ENCODE measurements at regions not wholly inside any gene's neighbourhood (a gene's known extent, or its start where the extent isn't known, plus 50 kb on each side); places are given as distances from the start of the nearest gene placed in this dataset.
"Not testable (repeated sequence)": the region's sequence is repeated elsewhere in the genome, so short reads cannot be mapped to it uniquely, and the experiment has no call there.

DNA sequence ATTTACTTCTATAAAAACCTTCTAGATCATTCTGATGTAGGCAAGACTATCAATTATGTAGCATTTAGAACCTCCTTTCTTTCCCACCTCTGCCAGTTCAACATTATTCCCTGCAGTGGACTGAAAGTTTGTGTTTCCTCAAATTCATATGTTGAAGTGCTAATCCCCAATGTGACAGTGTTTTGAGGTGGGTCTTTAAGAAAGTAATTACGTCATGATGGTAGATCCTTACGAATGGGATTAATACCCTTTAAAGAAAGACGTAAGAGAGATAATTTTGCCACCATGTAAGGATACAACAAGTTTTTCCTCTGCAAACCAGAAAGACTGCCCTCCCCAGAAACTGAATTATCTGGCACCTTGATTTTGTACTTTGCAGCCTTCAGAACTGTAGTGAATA is 1489.7 kb upstream of the SEL1L start:
- no peak for DNase-seq

DNA sequence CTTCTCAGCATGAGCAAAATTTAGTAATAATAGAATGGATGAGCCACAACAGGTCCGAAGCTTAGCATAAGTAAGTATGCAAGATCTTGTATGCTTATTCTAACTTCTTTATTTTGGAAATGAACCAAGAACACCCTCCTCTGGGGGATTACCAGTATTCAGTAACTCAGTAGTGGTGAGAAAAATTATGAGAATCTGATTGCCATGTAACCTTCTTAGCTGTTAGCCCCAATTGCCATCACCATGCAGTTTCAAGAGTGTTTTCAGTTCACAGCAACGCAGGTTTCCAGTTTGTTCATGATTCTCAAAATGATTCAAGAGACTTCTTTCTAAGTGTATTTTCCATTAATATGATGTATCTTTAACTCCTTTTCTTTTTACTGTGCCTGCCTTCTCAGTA is 1507.6 kb upstream of the SEL1L start:
- DNase-seq: no peak

DNA sequence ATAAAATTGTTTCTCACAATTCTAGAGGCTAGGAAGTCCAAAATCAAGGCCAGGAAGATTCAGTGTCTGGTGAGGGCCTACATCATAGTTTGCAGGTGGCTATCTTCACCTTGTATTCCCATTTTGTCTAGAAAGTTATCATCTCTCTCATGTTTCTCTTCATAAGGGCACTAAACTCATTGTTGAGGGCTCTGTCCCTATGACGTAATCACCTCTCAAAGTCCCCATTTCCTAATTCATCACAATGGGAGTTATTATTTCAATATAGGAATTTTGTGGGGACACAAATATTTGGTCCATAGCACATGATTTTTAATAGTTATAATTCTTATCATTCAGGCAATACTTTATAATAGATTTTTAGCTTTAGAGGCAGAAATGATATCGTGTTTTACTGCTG is 1509.2 kb upstream of the SEL1L start:
- DNase-seq: no peak

DNA sequence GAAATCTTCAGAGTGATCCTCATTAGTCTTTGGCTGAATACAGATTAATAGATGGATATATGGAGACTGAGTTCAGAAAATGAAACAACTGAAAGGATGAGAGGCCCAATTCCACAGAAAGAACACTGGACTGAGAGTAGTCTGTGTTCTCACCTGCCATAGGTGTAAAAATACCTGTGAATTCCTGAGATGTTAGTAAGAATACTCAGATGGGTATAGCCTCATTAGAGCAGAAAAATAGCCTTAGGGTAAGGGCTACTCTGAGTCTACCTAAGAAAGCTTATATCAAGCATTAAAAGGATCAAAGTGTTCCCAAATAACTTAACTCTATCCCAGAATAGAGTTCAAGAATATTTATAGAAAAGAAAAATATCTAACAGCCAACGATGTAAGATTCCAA is 1510.3 kb upstream of the SEL1L start:
- no peak for DNase-seq

DNA sequence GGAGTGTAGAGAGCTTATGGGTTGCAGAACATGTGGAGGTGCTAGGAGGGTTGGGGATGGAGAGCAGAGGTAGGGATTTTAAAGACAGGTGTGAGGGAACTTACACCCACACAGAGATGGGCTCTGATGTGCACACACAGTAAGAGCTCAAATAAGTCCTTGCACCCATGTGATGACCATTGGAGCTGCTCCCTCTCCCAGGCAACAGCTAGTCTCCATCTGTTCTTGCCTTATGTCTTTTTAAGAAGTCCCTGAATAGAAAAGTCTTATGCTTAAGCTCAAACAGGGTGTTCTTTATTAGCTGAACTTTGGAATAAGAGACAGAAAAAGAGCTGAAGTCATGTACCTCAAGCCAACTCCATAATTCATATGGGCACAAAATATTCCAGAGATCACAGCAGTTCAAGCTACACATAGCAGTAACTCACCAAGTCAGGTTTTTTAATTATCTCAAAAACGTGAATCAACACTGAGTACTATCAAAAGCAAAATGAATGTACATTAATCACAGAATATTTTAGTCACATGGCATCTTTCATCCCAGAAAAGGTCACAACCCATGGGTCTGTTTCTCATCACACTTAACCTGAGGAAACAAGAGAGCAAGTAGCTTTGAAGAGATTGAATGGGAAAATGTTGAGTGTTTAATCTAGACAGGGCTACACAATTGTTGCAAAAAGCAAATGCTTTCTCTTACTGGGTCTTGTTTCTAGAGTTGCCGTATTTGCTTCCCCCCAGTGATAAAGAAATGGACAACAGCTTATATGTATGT is 1513.6 kb upstream of the SEL1L start:
- no peak for DNase-seq

DNA sequence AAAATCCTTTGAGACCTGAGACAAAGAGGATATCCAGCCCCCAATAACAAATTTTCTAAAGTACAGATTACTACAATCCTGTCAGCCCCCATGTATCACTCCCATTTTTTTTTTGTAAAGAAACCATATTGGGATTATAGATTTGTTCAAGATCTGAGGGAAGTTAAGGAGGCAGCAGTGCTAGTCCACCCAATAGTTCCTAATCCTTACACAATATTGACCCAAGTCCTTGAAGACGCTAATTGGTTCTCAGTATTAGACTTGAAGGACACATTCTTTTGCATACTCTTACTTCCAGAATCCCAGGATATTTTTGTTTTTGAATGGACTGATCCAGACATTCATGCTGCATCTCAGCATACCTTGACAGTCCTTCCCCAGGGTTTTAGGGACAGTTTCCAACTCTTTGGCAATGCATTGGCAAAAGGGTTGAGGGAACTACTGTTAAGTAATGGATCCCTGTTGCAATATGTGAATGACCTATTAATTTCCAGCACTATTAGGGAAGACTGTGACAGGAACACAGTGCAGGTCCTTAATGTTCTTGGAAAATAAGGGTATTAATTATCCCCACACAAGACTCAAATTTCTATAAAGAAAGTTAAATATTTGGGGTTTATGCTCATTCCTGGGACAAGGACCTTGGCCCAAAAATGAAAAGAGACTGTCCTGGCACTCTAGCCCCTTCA is 1519.5 kb upstream of the SEL1L start:
- DNase-seq: no peak

DNA sequence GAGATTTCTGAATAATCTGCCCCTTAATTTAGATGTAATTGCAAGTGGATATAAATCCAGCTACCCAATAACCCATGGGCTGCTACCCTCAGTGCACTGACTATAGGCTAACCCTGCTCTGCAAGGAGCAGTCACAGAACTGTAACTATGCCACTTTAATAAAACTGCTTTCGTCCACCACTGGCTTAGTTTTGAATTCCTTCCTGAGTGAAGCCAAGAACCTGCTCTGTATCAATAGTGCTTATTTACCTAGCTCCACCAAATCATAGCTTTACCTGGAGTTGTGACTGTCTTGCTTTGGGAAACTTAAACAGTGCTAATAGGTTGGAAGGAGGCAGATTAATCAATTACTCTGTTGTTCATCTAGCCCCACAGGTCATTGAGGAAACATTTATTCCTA is 1524.4 kb upstream of the SEL1L start:
- DNase-seq: no peak

DNA sequence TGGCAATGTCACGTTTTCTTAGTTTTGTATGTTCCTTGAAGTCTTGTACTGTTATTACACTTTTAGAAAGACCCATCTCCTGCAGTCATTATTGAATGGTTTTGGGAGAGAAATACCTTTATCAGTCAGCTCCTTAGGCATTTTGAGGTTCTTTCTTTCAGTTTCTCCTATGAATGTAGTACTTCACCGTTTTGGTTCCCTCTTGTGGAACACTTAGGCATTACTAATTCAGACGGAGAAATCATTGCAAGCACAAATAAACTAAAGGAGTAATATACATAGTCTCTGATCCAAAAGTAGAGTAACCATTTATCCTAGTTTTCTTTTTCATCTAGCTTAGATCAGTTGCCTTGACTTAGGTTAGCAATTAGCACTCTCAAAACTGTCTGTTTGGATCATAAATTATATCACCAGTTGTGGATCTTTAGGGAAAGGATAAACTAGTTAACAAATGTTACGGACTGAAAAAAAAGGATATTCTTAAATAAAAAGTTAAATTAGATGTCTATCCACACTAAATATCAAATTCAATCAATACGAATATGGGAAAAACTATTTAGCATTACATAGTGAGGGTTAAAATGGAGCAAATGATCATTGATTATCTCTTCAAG is 1538.3 kb upstream of the SEL1L start:
- DNase-seq: no peak

DNA sequence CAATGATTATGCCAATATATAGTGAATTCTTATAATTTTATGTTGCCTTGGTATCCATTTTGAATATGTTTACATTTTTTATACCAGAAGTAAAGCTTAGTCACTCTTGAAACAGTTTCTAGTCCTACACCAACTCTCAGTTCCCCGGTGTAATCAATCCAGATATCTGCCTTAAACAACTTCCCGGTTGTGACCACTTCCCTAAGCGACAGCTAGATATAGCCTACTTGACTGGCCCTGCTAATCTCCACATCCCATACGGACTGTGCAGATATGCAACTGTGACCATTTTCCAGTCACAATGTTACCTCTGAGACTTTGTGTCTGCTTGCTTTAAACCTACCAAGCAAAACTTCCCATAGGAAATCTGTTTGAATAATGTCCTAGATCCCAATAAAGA is 1551.5 kb upstream of the SEL1L start:
- no peak for DNase-seq

DNA sequence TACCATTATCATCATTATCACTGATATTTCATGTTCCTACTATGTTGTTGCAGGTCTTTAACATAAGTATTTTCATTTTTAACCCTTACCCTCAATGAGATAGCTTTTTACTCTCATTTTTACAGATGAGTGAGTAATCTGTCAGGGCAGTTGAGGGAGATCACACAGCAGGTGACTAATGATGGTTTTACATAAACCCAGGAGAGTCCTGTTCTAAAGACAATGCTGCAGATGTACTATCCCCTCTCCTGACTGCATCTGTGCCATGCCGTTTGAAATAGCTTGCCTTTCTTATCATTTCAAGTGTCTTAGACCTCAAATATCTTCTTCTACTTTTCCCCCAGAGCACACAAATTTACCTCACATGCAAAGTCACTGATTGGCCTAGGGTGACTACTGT is 1552.1 kb upstream of the SEL1L start:
- no peak for DNase-seq

DNA sequence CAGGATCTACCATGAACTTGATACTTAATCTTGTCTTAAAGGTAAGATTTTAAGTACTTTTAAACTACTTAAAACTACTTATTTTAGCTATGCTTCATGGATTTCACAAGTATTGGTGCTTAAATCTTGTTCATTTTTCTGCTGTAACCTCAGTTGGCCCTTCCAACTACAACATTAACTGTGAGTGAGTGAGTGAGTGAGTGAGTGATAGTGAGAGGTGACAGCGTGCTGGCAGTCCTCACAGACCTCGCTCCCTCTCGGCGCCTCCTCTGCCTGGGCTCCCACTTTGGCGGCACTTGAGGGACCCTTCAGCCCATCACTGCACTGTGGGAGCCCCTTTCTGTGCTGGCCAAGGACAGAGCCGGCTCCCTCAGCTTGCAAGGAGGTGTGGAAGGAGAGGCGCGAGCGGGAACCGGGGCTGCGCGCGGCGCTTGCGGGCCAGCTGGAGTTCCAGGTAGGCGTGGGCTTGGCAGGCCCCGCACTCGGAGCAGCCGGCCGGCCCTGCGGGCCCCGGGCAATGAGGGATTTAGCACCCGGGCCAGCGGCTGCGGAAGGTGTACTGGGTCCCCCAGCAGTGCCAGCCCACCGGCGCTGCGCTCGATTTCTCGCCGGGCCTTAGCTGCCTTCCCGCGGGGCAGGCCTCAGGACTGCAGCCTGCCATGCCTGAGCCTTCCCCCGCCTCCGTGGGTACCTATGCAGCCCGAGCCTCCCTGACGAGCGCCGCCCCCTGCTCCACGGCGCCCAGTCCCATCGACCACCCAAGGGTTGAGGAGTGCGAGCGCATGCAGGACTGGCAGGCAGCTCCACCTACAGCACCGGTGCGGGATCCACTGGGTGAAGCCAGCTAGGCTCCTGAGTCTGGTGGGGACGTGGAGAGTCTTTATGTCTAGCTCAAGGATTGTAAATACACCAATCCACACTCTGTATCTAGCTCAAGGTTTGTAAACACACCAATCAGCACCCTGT is 1558.6 kb upstream of the SEL1L start:
- DNase-seq: not testable (repeated sequence)

DNA sequence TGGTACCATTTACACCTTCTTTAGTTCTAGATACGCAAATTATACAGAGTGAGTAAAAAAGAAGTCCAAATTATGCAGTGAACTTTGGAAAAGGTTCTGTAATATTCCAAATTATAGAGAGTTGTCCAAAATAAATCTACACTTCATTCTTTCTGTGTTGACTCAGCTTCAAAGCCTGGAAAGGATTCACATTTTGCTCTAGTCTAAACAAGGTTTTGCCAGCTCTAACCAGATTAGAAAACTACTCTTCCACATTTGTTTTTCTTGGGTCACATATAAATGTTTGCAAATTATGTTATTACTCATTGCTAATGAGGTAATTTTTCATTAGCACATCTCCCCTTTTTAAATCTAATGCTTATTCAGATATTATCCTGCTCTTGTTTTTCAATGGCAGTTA is 1562.4 kb upstream of the SEL1L start:
- no peak for DNase-seq

DNA sequence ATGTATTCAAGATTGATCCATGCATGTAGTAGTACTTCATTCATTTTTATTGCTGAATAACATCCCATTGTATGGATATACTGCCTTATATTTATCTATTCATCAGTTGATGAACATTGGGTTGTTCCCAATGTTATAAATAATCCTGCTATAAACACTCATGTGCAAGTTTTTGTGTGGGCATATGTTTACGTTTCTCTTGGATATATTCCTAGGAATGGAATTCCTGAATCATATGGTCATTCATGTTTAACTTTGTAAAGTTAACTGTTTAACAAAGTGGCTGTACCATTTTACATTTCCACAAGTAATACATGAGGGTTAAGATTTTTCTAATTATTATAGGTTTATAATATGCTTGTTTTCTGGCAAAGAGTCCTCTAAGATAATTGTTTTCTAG is 1568.2 kb upstream of the SEL1L start:
- DNase-seq: no peak

DNA sequence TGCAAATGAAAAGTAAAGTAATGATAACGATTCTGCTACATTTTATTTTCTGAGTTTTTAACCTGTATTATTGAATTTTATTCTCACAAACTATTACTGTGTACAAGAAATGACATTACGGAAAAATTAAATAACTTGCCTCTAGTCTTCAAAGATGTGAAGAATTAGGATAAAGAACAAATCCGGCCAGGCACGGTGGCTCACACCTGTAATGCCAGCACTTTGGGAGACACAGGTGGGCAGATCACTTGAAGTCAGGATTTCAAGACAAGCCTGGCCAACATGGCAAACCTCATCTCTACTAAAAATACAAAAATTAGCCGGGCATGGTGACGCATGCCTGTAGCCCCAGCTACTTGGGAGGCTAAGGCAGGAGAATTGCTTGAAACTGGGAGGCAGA is 1584.4 kb upstream of the SEL1L start:
- DNase-seq: no peak

DNA sequence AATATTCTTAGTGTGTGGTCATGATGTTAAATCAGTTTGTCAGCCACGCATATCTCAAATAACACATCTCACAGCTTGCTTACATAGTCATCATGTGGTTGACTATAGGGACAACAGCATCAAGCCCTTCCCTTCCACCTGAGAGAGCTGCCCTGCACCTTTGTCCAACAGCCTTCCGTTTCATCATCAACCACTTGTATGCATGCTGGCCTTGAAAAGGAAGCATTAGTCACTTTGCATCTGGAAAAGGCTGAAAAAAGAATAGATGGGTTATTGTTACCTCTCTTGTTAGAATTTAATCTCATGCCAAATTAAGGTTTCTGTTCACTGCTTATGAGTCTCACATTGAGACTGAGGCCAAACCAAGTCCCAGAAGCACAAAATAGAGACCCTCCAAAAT is 1586.5 kb upstream of the SEL1L start:
- no peak for DNase-seq

DNA sequence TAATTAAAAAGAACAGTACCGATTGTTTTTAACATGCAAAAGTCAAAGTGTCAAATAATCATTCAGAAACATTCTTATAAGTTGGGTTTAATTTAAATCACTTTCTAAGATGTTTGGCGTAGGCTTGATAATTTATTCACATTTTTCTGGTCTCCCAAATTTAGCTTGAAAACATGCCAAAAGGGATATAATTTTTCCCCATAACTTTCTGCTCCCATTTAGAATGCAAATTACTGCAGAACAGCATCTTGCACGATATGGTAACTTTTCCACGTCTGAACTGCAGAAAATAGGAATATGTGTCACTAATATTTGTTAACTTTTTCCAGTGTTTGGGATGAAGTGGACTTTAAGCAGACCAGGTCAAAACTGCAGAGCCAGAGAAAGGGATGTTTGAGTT is 1592.4 kb upstream of the SEL1L start:
- DNase-seq: no peak

DNA sequence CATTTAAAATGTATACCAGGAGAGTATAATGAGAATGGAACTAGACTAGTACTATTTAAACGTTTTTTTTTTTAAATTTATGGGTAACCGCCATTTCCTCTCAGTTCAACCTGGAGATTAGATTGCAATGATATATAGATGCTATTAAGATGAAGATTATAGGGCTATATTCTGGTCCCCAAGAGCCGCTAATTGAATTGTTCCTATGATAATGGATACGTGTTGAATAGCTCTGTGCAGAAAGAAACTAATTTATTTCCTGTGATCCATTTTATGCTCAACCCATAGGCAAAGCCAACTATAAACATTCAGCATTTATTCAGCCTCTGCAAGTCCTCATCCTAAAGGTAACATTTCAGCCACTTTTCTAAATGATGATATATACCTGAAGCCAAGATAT is 1595.1 kb upstream of the SEL1L start:
- no peak for DNase-seq

DNA sequence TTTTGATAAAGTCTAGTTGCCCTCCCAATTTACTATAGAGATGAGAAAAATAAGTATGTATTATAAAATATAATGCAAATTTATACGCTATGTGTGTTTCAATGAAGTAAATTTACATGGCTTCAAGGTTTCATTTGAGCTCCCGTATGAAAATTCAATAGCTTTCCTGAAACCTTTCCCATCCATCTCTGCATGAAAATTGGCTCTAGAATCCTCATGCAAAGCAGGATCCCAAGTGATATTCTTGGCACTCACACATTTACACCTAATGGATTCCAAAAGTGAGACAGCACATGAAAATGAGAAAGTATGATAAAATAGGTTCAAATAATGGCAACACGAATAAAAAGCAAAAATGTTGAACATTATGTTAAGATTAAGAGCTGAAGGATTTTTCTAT is 1595.8 kb upstream of the SEL1L start:
- DNase-seq: no peak

DNA sequence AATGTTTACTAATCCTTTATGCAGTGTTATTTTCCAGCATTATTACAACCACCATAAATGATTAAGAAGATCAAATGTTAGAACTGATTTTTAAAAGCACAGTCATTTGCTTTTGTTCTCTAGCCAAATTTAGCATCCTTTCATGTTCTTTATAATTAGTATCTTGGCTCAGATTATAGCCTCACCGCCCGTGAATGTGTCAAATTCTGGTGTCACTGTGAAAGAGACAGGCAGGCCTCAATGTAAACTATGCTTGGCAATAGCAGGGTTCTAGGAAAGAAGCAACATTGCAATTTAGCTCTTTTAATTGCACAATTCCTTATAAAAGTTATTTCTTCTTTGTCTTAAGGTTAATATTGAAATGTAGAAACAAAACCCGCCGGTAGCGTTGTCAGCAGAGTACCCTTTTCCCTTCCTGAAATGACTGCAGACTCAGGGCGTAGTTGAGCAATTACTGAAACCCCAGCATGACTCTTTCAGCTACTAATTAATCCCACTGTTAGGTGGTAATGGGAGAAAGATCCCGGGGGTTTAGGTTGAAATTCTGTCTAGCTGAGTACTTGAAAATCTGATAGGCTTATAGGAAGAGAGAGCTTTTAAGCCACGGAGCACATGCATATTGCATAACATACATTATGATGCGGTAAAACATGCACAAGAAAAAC is 1600.5 kb upstream of the SEL1L start:
- no peak for DNase-seq

DNA sequence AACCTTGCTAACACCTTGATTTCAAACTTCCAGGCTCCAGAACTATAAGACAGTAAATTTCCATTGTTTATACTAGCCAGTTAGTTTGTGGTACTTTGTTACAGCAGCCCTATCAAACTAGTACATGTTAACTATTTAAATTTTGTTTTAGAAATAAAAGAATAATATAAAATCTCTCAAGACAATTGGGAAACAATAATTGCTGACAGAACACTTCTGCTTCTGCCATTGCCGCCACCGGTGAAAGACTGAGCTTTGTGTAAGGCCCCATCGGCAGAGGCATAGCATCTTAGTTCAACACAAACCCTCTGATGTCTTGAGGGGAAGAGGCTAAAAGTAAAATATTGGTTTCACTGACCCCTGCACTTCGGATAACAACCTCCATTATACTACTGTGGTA is 1607.1 kb upstream of the SEL1L start:
- DNase-seq: no peak

DNA sequence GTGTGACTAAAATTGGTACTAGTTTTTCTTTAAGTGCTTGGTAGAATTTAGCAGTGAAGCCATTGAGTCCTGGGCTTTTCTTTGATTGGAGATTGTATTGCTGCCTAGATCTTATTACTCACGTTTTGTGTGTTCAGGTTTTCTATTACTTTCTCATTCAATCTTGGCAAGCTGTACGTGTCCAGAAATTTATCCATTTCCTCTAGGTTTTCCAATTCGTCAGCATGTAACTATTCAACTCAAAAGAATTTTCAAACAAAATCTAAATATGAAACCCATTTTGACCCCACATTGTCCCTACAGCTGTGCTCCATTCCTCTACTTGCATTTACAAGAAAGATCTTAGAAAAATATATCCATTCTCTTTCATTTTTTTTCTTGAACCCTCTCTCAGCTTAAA is 1613.4 kb upstream of the SEL1L start:
- DNase-seq: no peak

DNA sequence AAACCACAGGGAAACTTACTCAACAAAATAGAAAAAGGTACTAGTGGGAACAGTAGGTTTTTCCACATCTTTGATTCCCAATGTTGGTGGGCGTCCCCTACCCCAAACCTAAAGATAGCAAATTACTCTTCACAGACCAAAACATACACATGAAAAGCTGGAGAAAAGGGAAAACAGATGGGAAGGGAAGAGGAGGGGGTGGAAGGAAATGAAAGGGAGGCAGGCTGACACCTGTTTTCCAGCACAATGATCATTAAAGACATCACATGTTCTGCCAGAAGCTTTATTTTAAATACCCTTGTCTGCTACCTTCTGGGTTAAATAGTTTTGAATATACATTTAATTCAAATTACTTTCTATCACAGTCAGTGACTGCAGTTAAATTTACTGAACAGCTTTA is 1617.9 kb upstream of the SEL1L start:
- DNase-seq: no peak

DNA sequence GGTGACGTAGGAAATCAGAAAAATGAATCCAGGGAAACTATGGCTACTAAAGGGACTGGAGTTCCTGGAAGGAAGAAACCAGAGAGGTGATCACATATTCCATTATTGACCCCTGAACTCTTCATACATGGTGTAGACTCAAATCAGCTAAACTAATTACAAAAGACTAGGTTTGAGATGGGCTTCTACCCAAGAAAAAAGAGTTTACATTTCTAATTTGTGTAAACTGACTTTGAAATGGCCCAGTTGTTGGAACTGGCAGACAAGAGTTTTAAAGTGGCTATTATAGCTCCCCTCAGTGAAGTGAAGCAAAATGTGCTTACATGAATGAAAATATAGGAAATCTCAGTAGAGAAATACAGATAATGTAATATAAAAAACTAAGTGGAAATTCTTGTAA is 1619.4 kb upstream of the SEL1L start:
- no peak for DNase-seq
